Activated naive CD4-positive, alpha-beta T cell treated with anti-CD3 and anti-CD28 coated beads for 36 hours (primary cell): ENCODE measurements at regions not wholly inside any gene's neighbourhood (a gene's known extent, or its start where the extent isn't known, plus 50 kb on each side); places are given as distances from the start of the nearest gene placed in this dataset.
"Not testable (repeated sequence)": the region's sequence is repeated elsewhere in the genome, so short reads cannot be mapped to it uniquely, and the experiment has no call there.

ENCODE experiments used
- CTCF ChIA-PET: fragments of 350-600 bp; sonication (Branson Sonifier 250); formaldehyde crosslinking; loops from one replicate; lab custom pipeline; 2021; ENCODE audit warnings: antibody characterized with exemption; lab: Charles Lee
- DNase-seq: peaks from one replicate; pipeline ENCODE4 v3.0.0-alpha.2; 2020
- H3K27ac Mint-ChIP-seq: one replicate; pipeline ENCODE4 v1.8.0; 2021; ENCODE audit warnings: mild to moderate bottlenecking, mixed read lengths
- H3K27me3 Mint-ChIP-seq: one replicate; pipeline ENCODE4 v1.8.0; 2021; ENCODE audit warnings: low read depth, mixed read lengths
- H3K36me3 Mint-ChIP-seq: one replicate; pipeline ENCODE4 v1.8.0; 2021; ENCODE audit warnings: low read depth, mixed read lengths
- H3K4me1 Mint-ChIP-seq: one replicate; pipeline ENCODE4 v1.8.0; 2021; ENCODE audit warnings: low read depth, mixed read lengths
- H3K4me3 Mint-ChIP-seq: one replicate; pipeline ENCODE4 v1.8.0; 2021; ENCODE audit warnings: mild to moderate bottlenecking, moderate library complexity, mixed read lengths
- H3K9me3 Mint-ChIP-seq: one replicate; pipeline ENCODE4 v1.8.0; 2021; ENCODE audit warnings: mixed read lengths
- intact Hi-C: fragments of 100-400 bp; cut with micrococcal nuclease; formaldehyde crosslinking; loops from one replicate; pipeline ENCODE4 v1.15.1; 2023

GRCh38 chr6:75031102-75031501 lies 174.8 kb downstream of the COL12A1 start:
- H3K4me1 Mint-ChIP-seq, H3K27me3 Mint-ChIP-seq, H3K9me3 Mint-ChIP-seq, H3K36me3 Mint-ChIP-seq, CTCF ChIA-PET, H3K27ac Mint-ChIP-seq, DNase-seq, intact Hi-C loops, H3K4me3 Mint-ChIP-seq: not testable (repeated sequence)

- Mint-ChIP-seq H3K9me3 (peaks cover 3% of the 10 kb centered on the region), H3K27ac (no peak overlapping the region), H3K4me1 (no peaks in the 10 kb centered on the region), H3K36me3 (no peaks in the 10 kb centered on the region), H3K4me3 (no peak overlapping the region), H3K27me3 (no peaks in the 10 kb centered on the region)
- CTCF ChIA-PET, result no interaction called here
- DNase-seq, result no peak
- intact Hi-C loops, result no loop called here
Observed at GRCh38 chr6:75029333-75029732, 176.5 kb downstream of the COL12A1 start.

- Mint-ChIP-seq H3K27me3 (no peaks in the 10 kb centered on the region), H3K4me3 (no peak overlapping the region), H3K36me3 (no peaks in the 10 kb centered on the region), H3K27ac (no peak overlapping the region), H3K9me3 (peaks cover 3% of the 10 kb centered on the region), H3K4me1 (no peaks in the 10 kb centered on the region)
- CTCF ChIA-PET, result no interaction called here
- no peak for DNase-seq
- intact Hi-C loops, result no loop called here
Observed at GRCh38 chr6:75025371-75025770, 180.5 kb downstream of the COL12A1 start.

GRCh38 chr6:75024828-75025227 lies 181.0 kb downstream of the COL12A1 start:
- Mint-ChIP-seq H3K4me1 (no peaks in the 10 kb centered on the region), H3K27ac (no peak overlapping the region), H3K27me3 (no peaks in the 10 kb centered on the region), H3K36me3 (no peaks in the 10 kb centered on the region), H3K9me3 (peaks cover 3% of the 10 kb centered on the region), H3K4me3 (no peak overlapping the region)
- intact Hi-C loops, result no loop called here
- CTCF ChIA-PET, result no interaction called here
- no peak for DNase-seq

- Mint-ChIP-seq H3K27me3 (no peaks in the 10 kb centered on the region), H3K4me3 (no peak overlapping the region), H3K27ac (no peak overlapping the region), H3K36me3 (no peaks in the 10 kb centered on the region), H3K4me1 (no peaks in the 10 kb centered on the region), H3K9me3 (peaks cover 9% of the 10 kb centered on the region)
- intact Hi-C loops, result no loop called here
- CTCF ChIA-PET, result no interaction called here
- DNase-seq, result no peak
Observed at GRCh38 chr6:75023634-75024033, 182.2 kb downstream of the COL12A1 start.

- DNase-seq, result no peak
- no peak overlapping the region for H3K27ac Mint-ChIP-seq
- no peaks in the 10 kb centered on the region for H3K27me3 Mint-ChIP-seq
- no peaks in the 10 kb centered on the region for H3K36me3 Mint-ChIP-seq
- H3K4me1 Mint-ChIP-seq, result no peaks in the 10 kb centered on the region
- CTCF ChIA-PET, result no interaction called here
- no peak overlapping the region for H3K4me3 Mint-ChIP-seq
- intact Hi-C loops, result no loop called here
- peaks cover 9% of the 10 kb centered on the region for H3K9me3 Mint-ChIP-seq
Observed at GRCh38 chr6:75020971-75021370, 184.9 kb downstream of the COL12A1 start.

- Mint-ChIP-seq H3K27me3 (no peaks in the 10 kb centered on the region), H3K4me1 (no peaks in the 10 kb centered on the region), H3K4me3 (no peak overlapping the region), H3K9me3 (peaks cover 8% of the 10 kb centered on the region), H3K27ac (no peak overlapping the region), H3K36me3 (no peaks in the 10 kb centered on the region)
- no peak for DNase-seq
- intact Hi-C loops, result no loop called here
- CTCF ChIA-PET, result no interaction called here
Observed at GRCh38 chr6:75020376-75020775, 185.5 kb downstream of the COL12A1 start.

GRCh38 chr6:75012018-75012417 lies 193.8 kb downstream of the COL12A1 start:
- no peaks in the 10 kb centered on the region for H3K27me3 Mint-ChIP-seq
- intact Hi-C loops, result no loop called here
- H3K4me1 Mint-ChIP-seq, result no peaks in the 10 kb centered on the region
- DNase-seq, result no peak
- H3K36me3 Mint-ChIP-seq, result peaks cover 1% of the 10 kb centered on the region
- H3K27ac Mint-ChIP-seq, result no peak overlapping the region
- no peak overlapping the region for H3K4me3 Mint-ChIP-seq
- CTCF ChIA-PET, result no interaction called here
- H3K9me3 Mint-ChIP-seq, result peaks cover 8% of the 10 kb centered on the region

- H3K36me3 Mint-ChIP-seq, DNase-seq, H3K27ac Mint-ChIP-seq, CTCF ChIA-PET, H3K4me3 Mint-ChIP-seq, H3K4me1 Mint-ChIP-seq, H3K27me3 Mint-ChIP-seq, intact Hi-C loops: not testable (repeated sequence)
- peaks cover 14% of the 10 kb centered on the region for H3K9me3 Mint-ChIP-seq
Observed at GRCh38 chr6:75003984-75004383, 201.9 kb downstream of the COL12A1 start.

- Mint-ChIP-seq H3K27me3 (no peaks in the 10 kb centered on the region), H3K36me3 (no peaks in the 10 kb centered on the region), H3K4me3 (no peak overlapping the region), H3K9me3 (peaks cover 3% of the 10 kb centered on the region), H3K27ac (no peak overlapping the region), H3K4me1 (no peaks in the 10 kb centered on the region)
- no peak for DNase-seq
- CTCF ChIA-PET, result no interaction called here
- intact Hi-C loops, result no loop called here
Observed at GRCh38 chr6:74997646-74998045, 208.2 kb downstream of the COL12A1 start.

- intact Hi-C loops, result no loop called here
Observed at GRCh38 chr6:74993136-74993535, 212.7 kb downstream of the COL12A1 start.

GRCh38 chr6:74991573-74992332 lies 214.1 kb downstream of the COL12A1 start:
- no peaks in the 10 kb centered on the region for H3K4me1 Mint-ChIP-seq
- CTCF ChIA-PET, result no interaction called here
- H3K4me3 Mint-ChIP-seq, result no peak overlapping the region
- peaks cover 3% of the 10 kb centered on the region for H3K9me3 Mint-ChIP-seq
- intact Hi-C loops, result no loop called here
- DNase-seq, result no peak
- no peak overlapping the region for H3K27ac Mint-ChIP-seq
- H3K27me3 Mint-ChIP-seq, result no peaks in the 10 kb centered on the region
- H3K36me3 Mint-ChIP-seq, result no peaks in the 10 kb centered on the region

More at GRCh38 chr6:74993136-74993535, 212.7 kb downstream of the COL12A1 start:
- Mint-ChIP-seq H3K36me3 (no peaks in the 10 kb centered on the region), H3K9me3 (peaks cover 2% of the 10 kb centered on the region), H3K27me3 (no peaks in the 10 kb centered on the region), H3K27ac (no peak overlapping the region), H3K4me3 (no peak overlapping the region), H3K4me1 (no peaks in the 10 kb centered on the region)
- no peak for DNase-seq
- CTCF ChIA-PET, result no interaction called here

- DNase-seq, result no peak
- intact Hi-C loops, result no loop called here
- CTCF ChIA-PET, result no interaction called here
- no peaks in the 10 kb centered on the region for H3K4me1 Mint-ChIP-seq
- H3K27me3 Mint-ChIP-seq, result no peaks in the 10 kb centered on the region
- no peak overlapping the region for H3K4me3 Mint-ChIP-seq
- H3K36me3 Mint-ChIP-seq, result no peaks in the 10 kb centered on the region
- no peak overlapping the region for H3K27ac Mint-ChIP-seq
- no peaks in the 10 kb centered on the region for H3K9me3 Mint-ChIP-seq
Observed at GRCh38 chr6:74979065-74979766, 226.6 kb downstream of the COL12A1 start.
